ENCODE measurements at regions not wholly inside any gene's neighbourhood (a gene's known extent, or its start where the extent isn't known, plus 50 kb on each side); places are given as distances from the start of the nearest gene placed in this dataset.

- Histone ChIP-seq H3K36me3 (ENCODE audit: control insufficient read depth, insufficient read depth, low read length) (no peaks in the 10 kb centered on the region), H3K27me3 (ENCODE audit: control insufficient read depth, insufficient read depth, low read length) (no peaks in the 10 kb centered on the region), H3K4me3 (ENCODE audit: low read depth, low read length) (no peak overlapping the region)
- no peak for FAIRE-seq
- TF ChIP-seq, protein P1, sequence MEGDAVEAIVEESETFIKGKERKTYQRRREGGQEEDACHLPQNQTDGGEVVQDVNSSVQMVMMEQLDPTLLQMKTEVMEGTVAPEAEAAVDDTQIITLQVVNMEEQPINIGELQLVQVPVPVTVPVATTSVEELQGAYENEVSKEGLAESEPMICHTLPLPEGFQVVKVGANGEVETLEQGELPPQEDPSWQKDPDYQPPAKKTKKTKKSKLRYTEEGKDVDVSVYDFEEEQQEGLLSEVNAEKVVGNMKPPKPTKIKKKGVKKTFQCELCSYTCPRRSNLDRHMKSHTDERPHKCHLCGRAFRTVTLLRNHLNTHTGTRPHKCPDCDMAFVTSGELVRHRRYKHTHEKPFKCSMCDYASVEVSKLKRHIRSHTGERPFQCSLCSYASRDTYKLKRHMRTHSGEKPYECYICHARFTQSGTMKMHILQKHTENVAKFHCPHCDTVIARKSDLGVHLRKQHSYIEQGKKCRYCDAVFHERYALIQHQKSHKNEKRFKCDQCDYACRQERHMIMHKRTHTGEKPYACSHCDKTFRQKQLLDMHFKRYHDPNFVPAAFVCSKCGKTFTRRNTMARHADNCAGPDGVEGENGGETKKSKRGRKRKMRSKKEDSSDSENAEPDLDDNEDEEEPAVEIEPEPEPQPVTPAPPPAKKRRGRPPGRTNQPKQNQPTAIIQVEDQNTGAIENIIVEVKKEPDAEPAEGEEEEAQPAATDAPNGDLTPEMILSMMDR (IDR thresholded peaks at IDR 0.05; ENCODE audit: insufficient read depth, low read length, severe bottlenecking): no peak
- DNase-seq (ENCODE audit: low read depth): no peak
Observed at GRCh38 chr1:101098907-101099306, 73.3 kb upstream of the DPH5 start.

GRCh38 chr1:101098327-101098726 is 72.7 kb upstream of the DPH5 start:
- Histone ChIP-seq H3K4me3 (ENCODE audit: low read depth, low read length) (no peak overlapping the region), H3K36me3 (ENCODE audit: control insufficient read depth, insufficient read depth, low read length) (no peaks in the 10 kb centered on the region), H3K27me3 (ENCODE audit: control insufficient read depth, insufficient read depth, low read length) (no peaks in the 10 kb centered on the region)
- TF ChIP-seq, protein P1 (IDR thresholded peaks at IDR 0.05; ENCODE audit: insufficient read depth, low read length, severe bottlenecking): no peak
- FAIRE-seq: no peak
- DNase-seq (ENCODE audit: low read depth): no peak

DNA sequence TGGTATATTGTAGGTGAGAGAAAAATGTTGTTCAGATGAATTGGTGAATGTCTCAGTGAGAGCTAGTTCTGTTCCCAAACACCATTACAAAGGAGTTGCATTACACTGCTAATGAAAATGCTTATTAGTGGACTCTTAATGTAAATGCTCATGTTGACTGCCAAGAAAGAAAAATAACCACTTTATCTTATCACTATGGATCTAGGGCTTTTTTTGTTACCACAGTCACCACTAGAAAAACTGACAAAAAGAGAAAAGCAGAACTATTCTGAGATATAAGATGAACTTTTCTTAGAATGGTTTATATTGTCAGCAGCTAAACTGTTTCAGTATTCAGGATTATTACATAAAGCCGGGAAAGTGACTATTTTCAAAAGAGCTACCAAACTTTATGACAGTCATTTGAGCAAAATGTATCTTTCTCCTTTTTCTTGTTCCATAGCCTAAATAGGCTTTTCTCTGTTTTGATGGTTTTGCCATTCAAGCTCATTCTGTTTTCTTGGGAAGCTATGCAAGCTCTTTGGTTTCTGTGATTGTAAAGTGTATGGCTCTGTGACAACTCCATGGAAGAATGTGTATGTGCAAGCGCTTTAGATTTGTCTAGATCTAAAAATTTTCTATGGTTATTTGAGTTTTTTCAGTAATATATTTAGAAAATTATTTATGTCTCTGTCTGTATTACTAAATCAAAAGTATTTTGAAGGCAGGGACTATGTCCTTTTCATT is 64.2 kb upstream of the DPH5 start:
- Histone ChIP-seq H3K27me3 (ENCODE audit: control insufficient read depth, insufficient read depth, low read length) (no peaks in the 10 kb centered on the region), H3K36me3 (ENCODE audit: control insufficient read depth, insufficient read depth, low read length) (no peaks in the 10 kb centered on the region), H3K4me3 (ENCODE audit: low read depth, low read length) (no peak overlapping the region)
- TF ChIP-seq, protein P1 (IDR thresholded peaks at IDR 0.05; ENCODE audit: insufficient read depth, low read length, severe bottlenecking): no peak
- DNase-seq (ENCODE audit: low read depth): no peak
- no peak for FAIRE-seq

GRCh38 chr1:101088431-101088830 is 62.8 kb upstream of the DPH5 start:
- Histone ChIP-seq H3K27me3 (ENCODE audit: control insufficient read depth, insufficient read depth, low read length) (no peaks in the 10 kb centered on the region), H3K4me3 (ENCODE audit: low read depth, low read length) (no peak overlapping the region), H3K36me3 (ENCODE audit: control insufficient read depth, insufficient read depth, low read length) (no peaks in the 10 kb centered on the region)
- FAIRE-seq (no peak), DNase-seq (ENCODE audit: low read depth) (no peak)
- TF ChIP-seq, protein P1 (IDR thresholded peaks at IDR 0.05; ENCODE audit: insufficient read depth, low read length, severe bottlenecking): no peak

DNA sequence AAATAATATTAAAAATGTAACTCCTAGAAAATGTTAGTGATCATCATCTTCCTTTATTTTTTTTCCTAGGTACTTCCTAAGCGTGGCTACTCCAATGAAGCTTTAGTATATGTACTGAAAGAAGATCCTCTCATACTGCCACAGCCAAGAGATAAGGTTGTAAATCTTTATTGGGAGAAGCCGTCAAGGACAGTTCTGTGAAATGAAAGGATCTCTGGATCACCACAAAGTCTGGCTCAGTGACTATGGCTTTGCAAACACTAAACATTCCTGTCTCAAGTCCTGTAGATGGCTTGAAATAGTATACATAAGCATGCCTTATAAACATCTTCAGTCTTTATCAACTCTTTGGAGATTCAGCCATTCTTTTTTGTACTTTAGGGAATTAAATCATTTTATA is 61.2 kb upstream of the DPH5 start:
- H3K36me3 ChIP-seq (ENCODE audit: control insufficient read depth, insufficient read depth, low read length): no peaks in the 10 kb centered on the region
- H3K27me3 ChIP-seq (ENCODE audit: control insufficient read depth, insufficient read depth, low read length): no peaks in the 10 kb centered on the region
- TF ChIP-seq, protein P1 (IDR thresholded peaks at IDR 0.05; ENCODE audit: insufficient read depth, low read length, severe bottlenecking): no peak
- no peak overlapping the region for H3K4me3 ChIP-seq (ENCODE audit: low read depth, low read length)
- FAIRE-seq: no peak
- DNase-seq (ENCODE audit: low read depth): no peak
